ENCODE measurements at regions not wholly inside any gene's neighbourhood (a gene's known extent, or its start where the extent isn't known, plus 50 kb on each side); places are given as distances from the start of the nearest gene placed in this dataset.

GRCh38 chr7:155380221-155380861 lies 77.6 kb upstream of the EN2 start:
- Histone ChIP-seq H2BK5ac (ENCODE audit: insufficient read length, low read length) (no peak overlapping the region), H3K9me3 (ENCODE audit: control insufficient read depth, low read depth, low read length) (no peaks in the 10 kb centered on the region), H4K91ac (ENCODE audit: insufficient read length, low read depth, low read length) (no peak overlapping the region), H2BK120ac (ENCODE audit: low read depth, low read length, poor library complexity, severe bottlenecking) (no peak overlapping the region), H2AK5ac (ENCODE audit: insufficient read length, low read length) (no peak overlapping the region), H2BK15ac (ENCODE audit: low read depth, low read length) (no peak overlapping the region), H3K27me3 (ENCODE audit: insufficient read depth, low read length) (peaks cover 95% of the 10 kb centered on the region), H3K79me2 (ENCODE audit: insufficient read depth, low read length) (no peaks in the 10 kb centered on the region), H3K56ac (ENCODE audit: insufficient read length, low read depth, low read length) (no peak overlapping the region), H3K14ac (ENCODE audit: insufficient read depth, low read length) (no peak overlapping the region), H2BK12ac (ENCODE audit: insufficient read length, low read depth, low read length) (no peak overlapping the region), H3K4me2 (ENCODE audit: insufficient read depth, insufficient read length, low read length) (no peak overlapping the region), H3K18ac (ENCODE audit: insufficient read length, low read depth, low read length) (no peak overlapping the region), H3K9ac (ENCODE audit: extremely low read depth, insufficient read length, low read length) (no peak overlapping the region), H3K23ac (ENCODE audit: insufficient read length, low read depth, low read length) (no peak overlapping the region), H4K8ac (replicated peaks; ENCODE audit: insufficient read length, low read depth, low read length) (no peak overlapping the region), H3T11ph (ENCODE audit: low read length) (no peak overlapping the region), H3K27ac (ENCODE audit: insufficient read length, low read depth, low read length) (no peak overlapping the region), H4K5ac (ENCODE audit: insufficient read length, low read depth, low read length) (no peak overlapping the region), H3K79me1 (ENCODE audit: insufficient read depth, low read depth, low read length, poor library complexity, severe bottlenecking) (no peaks in the 10 kb centered on the region), H4K20me1 (ENCODE audit: control insufficient read depth, insufficient read depth, insufficient read length) (no peaks in the 10 kb centered on the region), H3K4me1 (ENCODE audit: insufficient read depth, low read length) (no peaks in the 10 kb centered on the region; the same call in 1 of the 2 replicates), H2BK20ac (ENCODE audit: low read depth, low read length, poor library complexity, severe bottlenecking) (no peak overlapping the region), H2AFZ (ENCODE audit: low read length) (no peak overlapping the region), H3K4ac (ENCODE audit: low read depth, low read length) (no peak overlapping the region), H3K23me2 (ENCODE audit: insufficient read length, low read depth, low read length, poor library complexity, severe bottlenecking) (no peaks in the 10 kb centered on the region)
- WGBS (ENCODE audit: extremely low coverage, insufficient read length, low lambda C conversion rate): no CpG with 5 or more reads among the region's 18 CpGs
- Mint-ChIP-seq H3K9me3 (peaks cover 7 to 28% of the 10 kb centered on the region in 2 experiments; a peak in 3 of 5 replicates), H3K27me3 (ENCODE audit: low read depth) (peaks cover 100% of the 10 kb centered on the region), H3K4me3 (0 out of 5 replicates have a peak overlapping the region, but pooled peaks of 1 of the 2 experiments have one; percentile 36), H3K36me3 (ENCODE audit: insufficient read depth in 1 of 3, low read depth in 3 of 3) (no peaks in the 10 kb centered on the region; a peak in 1 of 7 replicates), H3K4me1 (peaks cover 11 to 44% of the 10 kb centered on the region in 2 experiments), H3K27ac (no peak overlapping the region; a peak in 1 of 7 replicates)
- peak; percentile 79 for DNase-seq
- TF ChIP-seq CTCF (conservative IDR thresholded peaks at IDR 0.05): peak; percentile 85

Measured in H9 (cell line).